ENCODE measurements at regions not wholly inside any gene's neighbourhood (a gene's known extent, or its start where the extent isn't known, plus 50 kb on each side); places are given as distances from the start of the nearest gene placed in this dataset.

DNA sequence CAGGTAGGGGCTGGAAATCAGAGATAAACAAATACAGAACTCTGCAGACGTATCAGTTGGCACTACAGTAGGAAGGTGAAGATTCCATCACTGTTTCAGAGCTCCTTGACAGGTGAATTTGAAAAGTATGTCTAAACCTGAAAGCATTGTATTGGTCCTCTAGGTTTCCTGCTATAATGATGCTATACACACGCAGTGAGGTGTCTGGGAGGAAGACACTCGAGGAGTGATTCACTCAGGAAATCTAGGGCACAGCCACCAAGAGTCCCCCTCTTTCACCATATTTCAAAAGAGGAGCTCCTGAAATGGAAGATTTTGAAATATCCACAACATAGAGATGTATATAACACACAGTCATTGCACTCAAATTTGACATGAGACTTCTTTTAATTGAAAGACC, 331.0 kb upstream of the DACH1 start:
- Mint-ChIP-seq H3K4me1 (no peaks in the 10 kb centered on the region), H3K27ac (no peak overlapping the region), H3K36me3 (ENCODE audit: low read depth) (no peaks in the 10 kb centered on the region), H3K4me3 (no peak overlapping the region), H3K27me3 (no peaks in the 10 kb centered on the region)
- no peak for ATAC-seq
- DNase-seq: no peak
- H3K9me3 ChIP-seq (ENCODE audit: control insufficient read depth, low read length, poor library complexity, severe bottlenecking): no peaks in the 10 kb centered on the region

DNA sequence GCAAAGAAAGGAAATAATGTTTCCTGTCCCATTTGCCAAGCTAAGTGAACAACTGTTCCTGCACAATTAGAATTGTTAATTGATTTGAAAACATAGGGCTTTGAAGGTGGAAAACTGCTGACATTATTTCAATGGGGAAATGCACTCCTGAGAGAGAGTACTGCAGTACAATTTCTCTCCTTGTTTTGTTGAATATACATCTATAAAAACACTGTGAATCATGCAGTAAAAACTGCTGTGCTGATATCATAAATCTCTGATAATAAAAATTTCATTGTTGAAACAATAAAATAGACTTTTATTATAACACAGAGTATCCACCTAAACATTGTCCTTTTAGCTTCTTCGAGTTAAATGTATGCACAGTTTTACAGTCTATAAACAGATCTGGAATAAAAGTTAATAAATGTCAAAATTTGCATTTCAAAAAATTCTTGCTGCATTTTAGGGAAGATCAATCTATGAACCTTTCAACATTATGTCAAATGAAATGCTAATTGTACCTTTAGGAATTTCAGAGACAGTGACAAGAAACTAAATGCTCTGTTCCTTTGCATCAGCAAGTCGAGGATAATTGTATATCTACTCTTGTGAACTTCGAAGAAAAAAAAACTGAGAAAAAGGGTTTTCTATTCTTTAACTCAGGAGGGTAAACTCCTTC, 328.2 kb upstream of the DACH1 start:
- ATAC-seq (no peak), DNase-seq (no peak)
- Mint-ChIP-seq H3K27me3 (no peaks in the 10 kb centered on the region), H3K4me3 (no peak overlapping the region), H3K4me1 (no peaks in the 10 kb centered on the region), H3K36me3 (ENCODE audit: low read depth) (no peaks in the 10 kb centered on the region), H3K27ac (no peak overlapping the region)
- no peaks in the 10 kb centered on the region for H3K9me3 ChIP-seq (ENCODE audit: control insufficient read depth, low read length, poor library complexity, severe bottlenecking)

DNA sequence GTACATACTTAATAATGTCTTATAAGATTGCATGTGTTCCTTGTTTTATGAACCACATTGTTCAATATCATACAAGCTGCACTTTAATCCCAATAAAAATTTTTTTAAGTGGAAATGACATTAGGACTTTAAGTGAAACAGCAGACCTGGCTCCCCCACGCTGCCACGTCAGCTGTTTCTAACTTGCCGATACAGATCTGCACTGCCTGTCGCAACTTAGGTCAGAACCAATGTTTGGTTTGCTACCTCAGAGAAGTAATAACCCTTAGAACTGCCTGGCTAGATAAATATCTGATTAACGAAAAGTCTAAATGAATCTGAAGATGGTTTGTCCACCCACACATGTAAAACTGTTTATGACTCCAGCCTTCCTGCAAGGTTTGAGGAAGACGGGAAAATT, 327.5 kb upstream of the DACH1 start:
- H3K4me1 Mint-ChIP-seq: no peaks in the 10 kb centered on the region

DNA sequence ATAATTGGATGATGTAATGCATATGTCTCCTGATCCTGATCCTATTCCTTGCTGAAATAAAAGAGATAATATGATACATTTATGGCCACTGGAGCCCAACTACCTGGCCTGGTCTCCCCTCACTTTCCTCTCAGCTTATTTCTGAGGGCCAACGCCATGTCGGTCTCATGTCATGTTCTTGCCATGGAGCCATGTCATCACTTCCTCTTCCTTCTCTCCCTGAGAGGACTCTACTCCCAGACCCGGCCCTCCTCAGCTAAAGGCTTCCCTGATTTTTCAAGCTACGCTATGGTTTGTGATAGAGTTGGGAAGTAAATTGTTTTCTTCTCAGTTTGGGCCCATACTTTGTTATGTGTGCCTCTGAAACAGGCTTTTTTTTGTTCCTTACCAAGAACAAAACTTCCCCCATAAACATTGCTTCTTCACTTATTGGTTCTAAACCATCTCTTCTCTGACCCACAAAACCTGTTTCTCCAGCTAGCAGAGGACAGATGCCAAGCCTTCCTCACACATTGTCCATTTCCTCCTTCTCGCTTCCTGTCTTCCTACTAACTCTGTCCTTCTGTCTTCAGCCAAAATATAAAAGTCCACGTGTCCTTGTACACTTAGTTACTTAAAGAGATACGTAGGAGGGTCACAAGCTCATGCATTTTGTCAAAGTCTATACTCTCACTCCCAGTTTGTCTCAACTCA, 319.9 kb upstream of the DACH1 start:
- H3K27ac Mint-ChIP-seq: no peak overlapping the region
- H3K27me3 Mint-ChIP-seq: no peaks in the 10 kb centered on the region
- no peak for ATAC-seq
- DNase-seq: no peak
- H3K4me3 Mint-ChIP-seq: no peak overlapping the region
- H3K4me1 Mint-ChIP-seq: no peaks in the 10 kb centered on the region
- H3K9me3 ChIP-seq (ENCODE audit: control insufficient read depth, low read length, poor library complexity, severe bottlenecking): no peaks in the 10 kb centered on the region
- H3K36me3 Mint-ChIP-seq (ENCODE audit: low read depth): no peaks in the 10 kb centered on the region

More for the DNA sequence above, 327.5 kb upstream of the DACH1 start:
- no peak overlapping the region for H3K4me3 Mint-ChIP-seq
- H3K27ac Mint-ChIP-seq: no peak overlapping the region
- DNase-seq: no peak
- no peak for ATAC-seq
- H3K27me3 Mint-ChIP-seq: no peaks in the 10 kb centered on the region
- H3K36me3 Mint-ChIP-seq (ENCODE audit: low read depth): no peaks in the 10 kb centered on the region
- H3K9me3 ChIP-seq (ENCODE audit: control insufficient read depth, low read length, poor library complexity, severe bottlenecking): no peaks in the 10 kb centered on the region

DNA sequence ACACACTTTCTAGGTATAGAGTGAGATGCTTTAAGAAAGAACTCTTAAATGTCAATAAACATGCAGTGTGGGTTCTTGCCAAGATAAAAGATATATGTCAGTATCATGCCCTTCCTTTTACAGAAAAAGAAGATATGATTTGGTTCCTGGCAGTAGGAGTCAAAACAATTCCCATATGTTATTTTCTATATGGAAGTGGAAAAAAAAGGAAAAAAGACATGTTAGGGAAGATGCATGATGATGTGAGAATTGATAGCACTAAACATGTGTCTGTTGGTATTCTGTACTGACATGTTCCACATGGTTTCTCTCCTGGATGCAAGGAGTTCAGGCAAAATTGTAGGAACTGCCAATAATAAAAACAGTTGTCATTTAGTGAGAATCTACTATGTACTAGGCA, 318.8 kb upstream of the DACH1 start:
- Mint-ChIP-seq H3K27ac (no peak overlapping the region), H3K36me3 (ENCODE audit: low read depth) (no peaks in the 10 kb centered on the region), H3K4me3 (no peak overlapping the region), H3K4me1 (no peaks in the 10 kb centered on the region), H3K27me3 (no peaks in the 10 kb centered on the region)
- DNase-seq (no peak), ATAC-seq (no peak)
- H3K9me3 ChIP-seq (ENCODE audit: control insufficient read depth, low read length, poor library complexity, severe bottlenecking): no peaks in the 10 kb centered on the region

DNA sequence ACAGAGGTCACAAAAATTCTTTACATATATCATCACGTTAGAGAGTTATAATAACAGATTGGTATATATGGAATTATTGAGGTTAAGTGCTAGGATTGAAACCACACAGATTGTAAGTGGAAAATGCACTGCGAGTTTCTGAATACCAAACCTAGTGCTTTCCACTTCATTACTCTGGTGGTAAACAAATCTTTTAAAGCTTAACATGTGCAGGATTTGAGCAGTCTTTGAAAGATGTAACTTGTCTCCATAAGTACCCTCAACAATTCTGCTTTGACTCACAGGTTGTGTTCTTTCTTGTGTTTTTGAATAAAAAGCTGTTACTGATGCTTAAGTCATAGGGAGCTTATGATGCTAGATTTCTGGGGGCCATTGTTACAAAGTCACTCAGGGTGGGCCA, 314.7 kb upstream of the DACH1 start:
- H3K4me3 Mint-ChIP-seq: no peak overlapping the region
- H3K9me3 ChIP-seq (ENCODE audit: control insufficient read depth, low read length, poor library complexity, severe bottlenecking): no peaks in the 10 kb centered on the region
- no peaks in the 10 kb centered on the region for H3K27me3 Mint-ChIP-seq
- H3K36me3 Mint-ChIP-seq (ENCODE audit: low read depth): no peaks in the 10 kb centered on the region
- no peak overlapping the region for H3K27ac Mint-ChIP-seq
- ATAC-seq: no peak
- H3K4me1 Mint-ChIP-seq: no peaks in the 10 kb centered on the region
- no peak for DNase-seq

DNA sequence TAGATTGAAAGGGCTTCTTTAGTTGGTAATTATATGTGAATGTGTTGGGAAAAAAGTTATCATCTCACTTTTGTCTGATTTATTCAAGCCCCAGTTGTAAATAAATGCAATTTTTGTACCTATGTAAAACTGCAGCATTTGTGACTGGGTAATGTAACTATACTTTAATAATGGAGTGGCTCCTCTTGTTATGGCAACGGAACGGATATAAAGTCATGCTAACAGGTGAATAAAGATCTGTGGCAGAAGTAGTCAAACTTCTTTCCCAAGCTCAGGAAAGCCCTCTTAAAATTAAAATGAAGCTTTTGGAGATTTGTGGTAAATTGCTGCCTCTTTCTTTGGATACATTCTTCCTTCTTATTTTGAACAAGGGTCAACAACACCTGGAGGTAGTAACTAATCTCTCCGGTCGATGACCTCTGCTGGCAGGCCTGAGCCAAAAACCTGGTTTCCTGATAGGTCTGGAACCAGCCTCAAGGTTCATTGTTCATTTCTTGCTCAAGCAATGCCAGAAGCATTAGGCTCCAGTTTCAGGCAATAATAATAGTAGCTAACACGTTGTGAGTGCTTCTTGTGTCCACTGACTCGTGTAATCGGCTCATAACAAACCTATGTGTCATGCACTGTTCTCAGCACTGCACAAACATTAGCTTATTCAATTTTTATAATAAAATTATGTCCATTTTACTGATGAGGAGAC, 313.4 kb upstream of the DACH1 start:
- no peaks in the 10 kb centered on the region for H3K36me3 Mint-ChIP-seq (ENCODE audit: low read depth)
- H3K4me1 Mint-ChIP-seq: no peaks in the 10 kb centered on the region
- H3K27me3 Mint-ChIP-seq: no peaks in the 10 kb centered on the region
- H3K27ac Mint-ChIP-seq: no peak overlapping the region
- H3K9me3 ChIP-seq (ENCODE audit: control insufficient read depth, low read length, poor library complexity, severe bottlenecking): no peaks in the 10 kb centered on the region
- ATAC-seq (no peak), DNase-seq (no peak)
- H3K4me3 Mint-ChIP-seq: no peak overlapping the region

DNA sequence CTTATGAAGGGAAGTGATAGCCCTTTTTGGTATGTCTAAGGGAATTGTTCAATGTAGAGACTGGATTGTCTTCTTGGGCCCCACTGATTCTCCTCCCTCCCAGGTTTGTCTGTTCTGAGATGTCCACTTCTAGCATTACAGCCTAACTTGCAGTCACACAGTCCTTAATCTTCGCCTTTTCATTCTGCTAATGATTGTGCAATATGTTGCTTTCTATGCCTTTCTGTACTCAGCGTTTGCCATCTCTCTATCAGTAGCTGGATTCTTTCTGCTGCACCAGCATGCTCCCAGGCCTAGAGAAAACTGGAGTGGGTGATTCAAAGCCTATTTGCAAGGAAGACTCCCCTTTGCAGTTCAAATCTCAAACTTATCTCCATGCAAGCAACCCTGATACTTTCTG, 307.5 kb upstream of the DACH1 start:
- H3K4me1 Mint-ChIP-seq: no peaks in the 10 kb centered on the region
- H3K9me3 ChIP-seq (ENCODE audit: control insufficient read depth, low read length, poor library complexity, severe bottlenecking): no peaks in the 10 kb centered on the region
- no peak overlapping the region for H3K27ac Mint-ChIP-seq
- H3K4me3 Mint-ChIP-seq: no peak overlapping the region
- DNase-seq (no peak), ATAC-seq (no peak)
- no peaks in the 10 kb centered on the region for H3K36me3 Mint-ChIP-seq (ENCODE audit: low read depth)
- H3K27me3 Mint-ChIP-seq: no peaks in the 10 kb centered on the region

DNA sequence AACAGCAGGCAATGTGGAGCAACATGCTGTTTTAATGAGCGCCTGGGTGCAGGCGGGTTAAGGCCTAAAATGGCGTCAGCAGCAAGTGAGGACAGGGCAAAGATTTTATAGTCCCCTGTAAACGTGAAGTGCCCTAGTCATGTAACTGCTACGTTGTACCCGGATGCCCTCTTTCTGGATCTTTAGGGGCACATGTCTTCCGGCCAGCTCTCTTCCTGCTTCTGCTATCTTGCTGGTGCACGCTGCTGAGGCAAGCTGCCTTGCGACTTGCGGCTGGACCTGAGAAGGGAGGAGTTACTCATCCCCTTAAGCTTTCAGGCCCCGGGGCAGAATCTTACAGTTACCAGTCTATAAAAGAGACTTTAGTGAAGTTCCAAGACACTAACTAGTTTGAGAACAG, 303.6 kb upstream of the DACH1 start:
- no peak for ATAC-seq
- no peak for DNase-seq
- no peaks in the 10 kb centered on the region for H3K36me3 Mint-ChIP-seq (ENCODE audit: low read depth)

DNA sequence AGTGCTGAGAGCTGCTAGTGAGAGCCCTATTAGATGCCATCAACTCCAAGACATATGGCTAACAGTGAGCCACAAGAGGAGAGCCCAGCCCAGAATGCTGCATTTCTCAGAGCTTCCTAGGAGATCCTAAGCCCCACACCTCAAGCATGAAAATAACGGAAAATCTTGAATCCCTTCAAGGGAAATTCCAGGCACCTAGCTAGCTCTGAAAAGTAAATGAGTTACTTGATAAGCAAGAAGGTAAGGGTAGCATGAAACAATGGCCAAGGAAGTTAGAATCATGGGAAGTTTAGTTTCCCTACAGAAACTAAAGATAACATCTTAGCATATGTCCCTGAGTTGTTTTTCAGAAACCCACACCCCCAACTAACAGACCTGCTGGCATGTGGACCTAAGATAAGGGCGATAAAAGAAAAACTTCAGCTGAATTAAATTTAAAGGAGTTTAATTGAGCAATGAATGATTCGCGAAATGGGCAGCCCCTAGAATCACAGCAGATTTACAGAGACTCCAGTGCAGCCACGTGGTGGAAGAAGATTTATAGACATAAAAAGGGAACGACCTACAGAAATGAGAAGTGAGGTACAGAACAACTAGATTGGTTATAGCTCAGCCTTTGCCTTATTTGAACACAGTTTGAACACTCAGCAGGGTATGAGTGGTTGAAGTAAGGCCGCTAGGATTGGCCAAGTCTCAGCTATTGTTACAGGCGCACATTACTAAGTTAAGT, 301.3 kb upstream of the DACH1 start:
- no peaks in the 10 kb centered on the region for H3K27me3 Mint-ChIP-seq
- DNase-seq (no peak), ATAC-seq (no peak)
- H3K4me1 Mint-ChIP-seq: no peaks in the 10 kb centered on the region
- H3K4me3 Mint-ChIP-seq: no peak overlapping the region
- no peak overlapping the region for H3K27ac Mint-ChIP-seq
- no peaks in the 10 kb centered on the region for H3K36me3 Mint-ChIP-seq (ENCODE audit: low read depth)
- H3K9me3 ChIP-seq (ENCODE audit: control insufficient read depth, low read length, poor library complexity, severe bottlenecking): no peaks in the 10 kb centered on the region

More for the DNA sequence above, 303.6 kb upstream of the DACH1 start:
- Mint-ChIP-seq H3K27ac (no peak overlapping the region), H3K27me3 (no peaks in the 10 kb centered on the region), H3K4me1 (no peaks in the 10 kb centered on the region), H3K4me3 (no peak overlapping the region)
- no peaks in the 10 kb centered on the region for H3K9me3 ChIP-seq (ENCODE audit: control insufficient read depth, low read length, poor library complexity, severe bottlenecking)

DNA sequence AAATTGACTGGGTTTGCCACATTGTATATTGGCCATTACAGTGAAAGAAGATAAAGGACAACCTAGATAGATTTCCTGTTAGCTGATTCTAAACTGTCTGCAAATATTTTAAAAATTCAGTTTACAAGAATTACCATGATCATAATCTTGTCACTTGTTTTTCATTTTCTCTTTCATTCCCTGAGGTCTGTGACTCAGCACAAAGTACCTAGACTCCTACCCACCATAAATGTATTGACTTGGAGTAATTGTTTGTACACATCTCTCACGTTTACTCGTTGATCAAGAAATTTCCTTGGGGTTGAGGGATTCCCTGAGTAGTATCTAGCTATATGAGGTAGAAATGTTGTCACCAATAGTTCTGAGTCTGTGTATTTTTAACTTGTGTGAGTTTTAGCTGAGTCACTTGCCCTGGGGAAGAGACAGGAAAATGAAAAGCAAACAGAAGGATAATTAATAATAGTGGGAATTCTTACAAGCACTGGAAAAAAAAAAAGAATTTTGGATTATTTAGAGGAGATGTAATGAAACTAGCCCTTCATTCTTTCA, 299.2 kb upstream of the DACH1 start:
- H3K36me3 Mint-ChIP-seq (ENCODE audit: low read depth): no peaks in the 10 kb centered on the region
- no peaks in the 10 kb centered on the region for H3K27me3 Mint-ChIP-seq
- DNase-seq (no peak), ATAC-seq (no peak)
- no peak overlapping the region for H3K27ac Mint-ChIP-seq
- H3K4me3 Mint-ChIP-seq: no peak overlapping the region
- no peaks in the 10 kb centered on the region for H3K4me1 Mint-ChIP-seq
- no peaks in the 10 kb centered on the region for H3K9me3 ChIP-seq (ENCODE audit: control insufficient read depth, low read length, poor library complexity, severe bottlenecking)

DNA sequence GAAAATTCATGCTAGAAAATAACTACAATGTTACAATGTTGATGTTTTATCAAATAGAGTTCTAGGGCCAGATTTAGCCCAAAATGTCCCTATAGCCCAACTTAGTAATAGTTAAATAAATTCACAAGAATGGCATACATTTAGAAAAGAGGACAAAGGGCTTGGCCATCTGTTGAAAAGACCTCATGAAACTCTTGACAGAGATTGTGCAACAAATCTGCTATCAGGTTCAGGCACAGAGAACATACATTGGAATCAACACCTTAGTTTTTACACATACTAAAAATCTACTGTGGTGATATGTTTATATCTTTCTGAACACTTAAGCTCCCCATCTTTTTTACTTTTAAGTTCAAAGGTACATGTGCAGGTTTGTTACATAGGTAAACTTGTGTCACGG, 298.3 kb upstream of the DACH1 start:
- DNase-seq (no peak), ATAC-seq (no peak)
- no peaks in the 10 kb centered on the region for H3K9me3 ChIP-seq (ENCODE audit: control insufficient read depth, low read length, poor library complexity, severe bottlenecking)
- no peak overlapping the region for H3K27ac Mint-ChIP-seq
- H3K27me3 Mint-ChIP-seq: no peaks in the 10 kb centered on the region
- no peak overlapping the region for H3K4me3 Mint-ChIP-seq
- H3K36me3 Mint-ChIP-seq (ENCODE audit: low read depth): no peaks in the 10 kb centered on the region
- H3K4me1 Mint-ChIP-seq: no peaks in the 10 kb centered on the region

DNA sequence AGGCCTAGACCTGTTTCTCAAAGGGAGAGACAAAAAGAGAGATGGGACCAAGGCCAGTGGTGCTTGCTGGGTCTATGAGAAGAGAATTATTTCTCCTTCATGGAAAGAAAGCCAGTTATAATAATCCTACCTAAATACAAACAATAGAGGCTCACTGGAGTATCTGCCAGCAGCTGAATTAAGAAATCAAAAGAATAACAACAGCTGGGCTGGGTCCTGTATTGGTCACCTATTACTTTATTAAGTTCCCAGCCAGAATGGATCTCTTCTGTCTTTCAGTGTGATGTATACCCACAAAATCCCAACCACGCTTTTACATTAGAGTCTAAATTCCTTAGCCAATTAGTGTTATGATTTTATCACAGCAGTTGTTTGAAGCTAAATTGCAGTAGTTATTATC, 297.8 kb upstream of the DACH1 start:
- DNase-seq (no peak), ATAC-seq (no peak)
- Mint-ChIP-seq H3K4me1 (no peaks in the 10 kb centered on the region), H3K27ac (no peak overlapping the region), H3K36me3 (ENCODE audit: low read depth) (no peaks in the 10 kb centered on the region), H3K4me3 (no peak overlapping the region), H3K27me3 (no peaks in the 10 kb centered on the region)
- H3K9me3 ChIP-seq (ENCODE audit: control insufficient read depth, low read length, poor library complexity, severe bottlenecking): no peaks in the 10 kb centered on the region

Data from T-helper 17 cell (primary cell).